Activated gamma-delta T cell treated with Interleukin-2 at 50 U/mL for 16 hours (primary cell): ENCODE measurements at regions not wholly inside any gene's neighbourhood (a gene's known extent, or its start where the extent isn't known, plus 50 kb on each side); places are given as distances from the start of the nearest gene placed in this dataset.

Source experiments
- DNase-seq: peaks from one replicate; pipeline ENCODE4 v3.0.0-alpha.2; 2020

GRCh38 chr17:72344613-72345012 is 223.8 kb downstream of the SOX9 start:
- no peak for DNase-seq

GRCh38 chr17:72345088-72345487 is 224.3 kb downstream of the SOX9 start:
- DNase-seq, result no peak

DNA sequence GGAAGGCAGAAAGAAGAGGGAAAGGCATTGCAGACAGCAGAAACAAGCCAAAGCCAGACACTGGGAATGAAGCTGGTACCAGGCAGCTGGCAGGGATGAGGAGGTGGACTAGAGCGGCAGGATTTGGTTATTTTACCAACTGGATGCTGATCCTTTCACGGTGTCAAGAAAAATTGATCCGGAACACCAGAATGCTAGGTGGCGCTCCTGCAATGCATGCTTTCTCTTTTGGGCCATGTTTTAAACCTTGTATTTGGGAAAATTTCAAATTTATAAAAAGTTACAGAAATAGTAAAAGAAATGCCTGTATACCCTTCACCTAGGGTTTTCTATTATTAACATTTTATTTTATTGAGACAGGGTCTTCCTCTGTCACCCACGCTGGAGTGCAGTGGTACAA is 224.7 kb downstream of the SOX9 start:
- no peak for DNase-seq

DNA sequence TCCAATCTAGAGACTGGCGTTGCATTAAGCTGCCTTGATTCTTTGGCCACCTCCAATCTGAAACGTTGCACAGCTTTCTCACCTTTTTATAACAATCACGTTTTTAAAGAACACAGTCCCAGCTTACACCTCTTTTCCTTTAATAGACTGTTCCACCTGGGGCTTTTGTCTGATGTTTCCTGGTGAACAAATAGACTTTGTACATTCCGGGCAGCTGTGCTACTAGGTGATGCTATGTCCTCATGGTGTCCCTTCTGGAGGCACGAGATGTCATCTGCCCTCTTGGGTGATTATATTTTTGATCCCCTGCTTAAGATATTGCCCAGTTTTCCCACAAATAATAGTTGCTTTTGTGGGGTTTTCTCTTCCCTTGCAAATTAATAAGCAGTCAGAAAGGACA is 225.5 kb downstream of the SOX9 start:
- DNase-seq, result no peak

DNA sequence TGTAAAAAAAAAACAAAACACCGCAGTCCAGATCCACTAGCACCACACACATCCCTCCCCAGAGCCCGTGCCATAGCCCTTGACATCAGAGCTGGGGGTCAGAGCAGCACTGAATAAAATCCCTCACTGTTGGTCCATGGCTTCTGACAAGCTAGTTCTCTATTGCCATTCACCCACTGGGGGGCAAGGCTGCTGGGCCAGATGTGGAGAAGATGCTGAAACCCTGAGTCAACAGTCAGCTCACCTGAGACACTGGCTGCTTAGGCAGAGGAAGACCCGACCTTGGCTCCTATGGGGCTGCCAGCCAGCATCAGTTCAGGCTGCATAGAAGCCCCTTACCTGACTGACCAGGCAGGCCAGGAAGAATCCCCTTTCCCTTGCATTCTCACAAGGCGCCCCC is 228.2 kb downstream of the SOX9 start:
- DNase-seq, result no peak

DNA sequence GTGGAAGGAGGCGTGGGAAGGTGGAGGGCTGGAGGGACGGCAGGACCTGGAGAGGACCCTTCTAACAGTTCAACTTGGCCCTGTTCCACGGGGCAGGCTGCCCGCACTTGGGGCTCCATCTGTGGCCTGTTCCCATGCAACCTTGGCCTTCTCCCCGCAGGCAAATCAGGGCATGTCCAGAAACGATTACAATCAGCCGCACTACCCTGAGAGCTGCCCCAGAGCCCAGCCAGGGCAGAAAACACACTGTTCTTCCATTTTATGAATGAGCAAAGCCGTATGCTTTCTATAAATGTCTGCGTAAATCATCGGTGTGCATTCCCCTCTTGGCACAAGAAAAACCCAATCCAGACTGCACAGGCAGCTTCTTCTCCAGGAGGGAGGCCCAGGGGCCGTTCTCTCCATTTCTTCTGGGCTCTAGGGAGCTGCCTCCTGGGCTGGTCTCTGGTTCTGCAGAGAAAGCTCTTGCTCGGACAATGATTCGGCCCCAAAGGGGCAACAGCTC is 228.7 kb downstream of the SOX9 start:
- DNase-seq, result no peak

GRCh38 chr17:72350073-72350472 is 229.3 kb downstream of the SOX9 start:
- no peak for DNase-seq

DNA sequence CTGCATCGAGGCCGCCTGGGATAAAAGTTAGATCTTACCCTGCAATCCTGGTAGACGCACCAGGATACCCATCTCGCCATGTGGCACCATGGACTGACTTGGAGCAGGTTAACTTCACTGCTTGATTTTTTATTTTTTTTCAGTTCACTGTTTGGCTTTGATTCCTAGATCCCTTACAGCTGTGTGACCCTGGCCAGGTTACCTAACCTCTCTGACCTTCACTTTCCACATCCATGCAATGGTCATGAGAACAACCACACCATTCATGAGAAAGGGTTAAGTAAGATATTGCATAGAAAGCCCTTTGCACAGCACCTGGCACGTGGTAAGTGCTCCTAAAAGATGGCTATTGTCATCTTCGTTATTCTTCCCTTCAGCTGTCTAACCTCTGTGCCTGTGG is 230.5 kb downstream of the SOX9 start:
- no peak for DNase-seq

DNA sequence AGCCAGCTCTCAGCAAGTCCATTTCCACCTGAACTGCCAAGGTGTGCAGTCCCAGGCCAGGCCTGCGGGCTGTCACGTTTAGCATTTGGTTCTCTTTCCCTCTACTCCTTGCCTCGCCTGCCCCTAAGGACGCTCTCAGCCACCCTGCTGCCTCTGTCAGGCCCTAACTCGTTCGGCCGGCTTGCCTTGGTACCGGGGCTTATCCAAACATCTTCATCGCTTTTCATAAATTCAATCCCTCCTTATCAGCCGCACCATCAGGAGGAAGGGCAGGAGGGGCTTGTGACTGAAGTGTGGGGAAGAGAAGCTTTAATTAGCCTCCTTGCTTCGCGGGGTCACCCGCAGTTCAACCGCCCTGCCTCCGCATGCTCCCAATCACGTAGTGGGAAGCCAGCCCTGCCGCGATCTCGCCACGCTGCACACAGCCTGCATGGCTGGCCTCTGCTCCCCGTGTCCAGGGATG is 231.1 kb downstream of the SOX9 start:
- no peak for DNase-seq

GRCh38 chr17:72353502-72353901 is 232.7 kb downstream of the SOX9 start:
- DNase-seq, result no peak

DNA sequence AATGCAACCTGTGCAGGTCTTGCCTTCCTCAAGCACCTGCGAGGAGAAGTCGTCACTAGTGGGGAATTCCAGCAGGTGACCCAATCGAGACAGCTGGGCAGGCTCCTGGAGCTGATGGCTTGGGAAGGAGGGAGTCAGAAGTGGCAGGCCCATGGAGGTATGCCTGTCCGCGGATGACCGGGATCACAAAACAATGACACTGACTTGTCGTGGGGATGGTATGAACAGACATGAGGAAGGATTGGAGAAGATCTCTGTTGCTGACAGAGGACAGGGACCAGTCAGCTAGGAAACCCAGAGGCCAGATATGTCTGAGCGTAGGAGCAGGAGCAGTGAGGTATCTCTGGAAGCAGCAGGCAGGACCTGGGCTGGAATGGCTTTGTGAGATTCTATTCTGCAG is 233.3 kb downstream of the SOX9 start:
- DNase-seq, result no peak

GRCh38 chr17:72357764-72358365 is 237.0 kb downstream of the SOX9 start:
- no peak for DNase-seq

DNA sequence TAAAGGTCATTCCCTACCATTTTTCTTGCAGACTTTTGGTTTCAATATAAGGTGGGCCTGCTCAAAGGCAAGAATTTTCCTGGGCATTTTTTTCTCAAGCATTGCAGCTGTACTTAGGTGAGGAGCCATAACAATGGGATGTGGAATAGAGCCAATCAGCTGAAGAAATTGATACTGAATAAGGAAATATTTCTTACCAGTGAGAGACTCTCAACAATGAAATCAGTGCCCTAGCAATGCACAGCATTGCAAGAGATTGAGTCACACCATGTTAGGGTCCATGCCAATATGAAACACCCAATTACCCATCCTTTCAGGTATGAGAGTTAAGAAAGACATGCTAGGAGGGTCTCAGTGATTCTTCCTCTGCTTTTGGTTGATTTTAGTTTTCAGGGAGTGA is 237.6 kb downstream of the SOX9 start:
- DNase-seq, result no peak

DNA sequence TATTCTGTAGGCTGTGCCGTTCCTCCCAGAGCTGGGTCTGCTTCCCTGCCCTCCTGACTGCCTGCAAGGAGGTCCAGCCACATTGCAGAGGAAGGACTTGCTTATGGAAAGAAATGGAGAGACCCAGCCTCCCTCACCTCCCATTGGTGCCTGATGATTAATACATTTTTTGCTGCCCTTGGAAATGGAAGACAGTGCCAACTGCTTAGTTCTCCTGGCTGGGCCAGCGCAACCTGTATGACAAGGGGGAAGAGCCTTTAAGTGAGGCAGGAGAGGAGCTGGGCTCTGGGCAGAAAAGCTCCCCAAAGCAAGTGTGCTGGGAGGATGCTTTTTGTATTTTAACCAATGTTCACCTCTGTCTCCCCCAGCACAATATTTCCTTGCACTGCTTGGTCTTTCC is 238.5 kb downstream of the SOX9 start:
- no peak for DNase-seq

GRCh38 chr17:72359811-72360210 is 239.0 kb downstream of the SOX9 start:
- DNase-seq, result no peak

DNA sequence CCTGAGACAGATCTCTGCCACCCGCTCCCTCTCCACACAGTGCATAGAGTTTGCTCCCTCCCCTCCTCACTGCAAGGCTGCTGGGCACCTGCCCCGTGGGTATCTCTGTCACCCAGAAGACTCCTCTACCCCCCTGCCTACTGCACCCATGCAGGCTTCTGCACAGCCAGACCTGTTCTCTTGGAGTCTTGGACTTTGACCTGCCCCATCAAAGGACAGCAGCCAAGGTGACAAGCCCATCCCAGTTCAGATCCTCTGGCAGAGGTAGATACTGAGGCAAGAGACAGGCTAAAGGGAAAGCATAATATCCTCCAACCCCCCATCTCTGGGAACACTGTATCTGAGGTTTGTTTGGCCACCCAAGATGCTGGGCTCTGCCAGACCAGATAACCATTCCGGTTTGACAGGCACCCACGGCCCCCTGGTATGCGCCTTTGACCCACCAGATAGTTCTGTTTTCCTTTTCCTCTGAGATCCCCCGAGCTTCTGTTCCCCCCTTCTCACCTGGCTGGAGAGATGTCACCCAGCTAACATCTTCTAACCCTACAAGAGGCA is 239.6 kb downstream of the SOX9 start:
- no peak for DNase-seq

DNA sequence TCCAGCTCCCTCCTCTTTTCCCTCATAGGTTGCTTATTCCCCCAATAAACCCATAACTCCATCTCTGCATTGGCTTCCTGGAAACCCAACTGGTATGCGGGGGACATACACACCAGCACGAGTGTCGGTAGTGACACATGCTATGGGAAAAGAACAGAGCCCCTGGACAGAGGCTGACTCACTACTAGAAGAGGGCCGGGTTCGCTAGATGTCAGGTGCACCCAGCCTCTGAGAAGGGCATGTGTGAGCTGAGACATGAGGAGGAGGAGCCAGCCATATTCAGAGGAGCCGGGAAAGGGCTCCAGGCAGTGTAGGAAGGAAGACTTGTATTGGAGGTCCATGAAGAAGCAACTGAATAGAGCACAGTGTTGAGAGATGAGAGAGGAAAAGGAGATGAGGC is 241.1 kb downstream of the SOX9 start:
- DNase-seq, result no peak

DNA sequence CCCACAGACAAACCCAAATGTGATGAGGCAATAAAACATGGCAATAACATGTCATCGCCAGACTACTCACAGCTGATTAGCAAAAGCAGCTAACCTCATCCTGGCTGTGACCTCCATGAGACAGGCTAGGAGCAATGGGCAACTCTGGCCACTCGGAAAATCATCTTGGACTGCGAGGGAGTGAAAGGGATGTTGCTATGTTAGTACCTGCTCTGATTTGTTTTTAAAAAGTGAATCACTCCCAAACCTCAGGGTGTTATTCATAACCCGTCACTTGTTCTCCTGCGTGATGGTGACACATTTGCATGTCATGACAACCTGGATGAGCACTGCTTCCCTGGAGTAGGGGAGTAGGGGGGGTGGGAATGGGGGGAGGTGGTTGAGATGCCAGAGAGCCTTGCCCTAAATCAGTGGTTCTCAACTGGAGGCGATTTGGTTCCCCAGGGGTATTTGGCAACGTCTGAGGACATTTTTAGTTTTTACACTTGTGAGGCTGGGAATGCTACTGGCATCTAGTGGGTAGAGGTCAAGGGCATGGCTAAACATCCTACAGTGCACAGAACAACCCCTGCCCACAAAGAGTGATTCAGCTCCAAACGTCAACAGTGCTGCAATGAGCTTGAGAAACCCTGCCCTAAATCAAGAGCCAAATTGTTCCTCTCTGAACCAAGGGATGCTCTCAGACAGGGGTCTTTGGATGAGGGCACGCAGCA is 241.7 kb downstream of the SOX9 start:
- no peak for DNase-seq

DNA sequence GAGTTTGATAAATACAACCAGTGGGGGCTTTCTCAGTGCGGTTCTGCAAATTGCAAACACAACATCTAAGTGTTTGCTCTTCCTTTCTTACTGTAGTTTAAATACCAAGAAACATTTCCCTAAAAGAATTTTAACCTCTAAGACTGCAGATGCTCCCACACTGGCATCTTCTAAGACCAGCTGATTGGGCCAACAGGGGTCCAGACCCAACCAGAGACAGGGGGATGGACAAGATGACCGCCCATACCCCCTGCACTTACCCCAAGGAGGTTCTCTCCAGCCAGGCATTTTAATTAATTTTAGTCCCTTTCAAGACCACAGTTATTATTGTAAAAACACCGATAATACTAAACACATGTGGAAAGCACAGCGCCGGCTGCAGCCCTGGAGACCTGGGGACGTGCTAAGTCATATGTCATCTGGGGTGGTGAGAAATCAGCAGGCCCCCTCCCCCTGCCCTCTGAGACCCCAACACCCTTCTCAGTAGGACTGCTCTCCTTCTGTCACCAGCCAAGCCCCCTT is 242.3 kb downstream of the SOX9 start:
- DNase-seq, result no peak

- no peak for DNase-seq
Observed at GRCh38 chr17:72365857-72366414, 245.1 kb downstream of the SOX9 start.

- DNase-seq, result no peak
Observed at GRCh38 chr17:72366626-72367025, 245.8 kb downstream of the SOX9 start.

DNA sequence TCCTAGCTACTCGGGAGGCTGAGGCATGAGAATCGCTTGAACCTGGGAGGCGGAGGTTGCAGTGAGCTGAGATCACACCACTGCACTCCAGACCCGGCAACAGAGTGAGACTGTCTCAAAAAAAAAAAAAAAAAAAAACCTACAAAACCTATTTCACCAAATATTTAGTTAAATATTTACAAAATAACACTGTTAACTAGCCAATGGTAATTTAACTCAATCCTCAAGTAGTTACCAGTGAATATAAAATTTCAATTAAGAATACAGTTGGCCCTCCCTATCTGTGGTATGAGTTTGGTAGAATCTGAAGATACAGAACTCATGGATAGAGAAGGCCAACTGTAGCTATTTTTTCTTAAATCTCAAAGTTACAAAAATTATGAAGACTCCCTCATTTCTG is 247.4 kb downstream of the SOX9 start:
- DNase-seq, result no peak

GRCh38 chr17:72369366-72369765 is 248.5 kb downstream of the SOX9 start:
- DNase-seq, result no peak

GRCh38 chr17:72370819-72371218 is 250.0 kb downstream of the SOX9 start:
- no peak for DNase-seq
